BLaER1 treated with 17β-estradiol and CSF1 and Interleukin-3, amounts not matched to agents 10 nM and 100 nM (cell line): ENCODE measurements at regions not wholly inside any gene's neighbourhood (a gene's known extent, or its start where the extent isn't known, plus 50 kb on each side); places are given as distances from the start of the nearest gene placed in this dataset.

Experiments used
- H3K27ac ChIP-seq, 11 experiments: shearing (Covaris generic); formaldehyde crosslinking; 2 replicates each; pipeline ENCODE4 v1.8.1; 2022
- H3K27me3 ChIP-seq, 11 experiments: shearing (Covaris generic); formaldehyde crosslinking; 2 replicates each; pipeline ENCODE4 v1.8.1; 2022
- H3K36me3 ChIP-seq, 11 experiments: shearing (Covaris generic); formaldehyde crosslinking; 2 replicates each; pipeline ENCODE4 v1.8.1; 2022
- H3K4me1 ChIP-seq, 10 experiments: shearing (Covaris generic); formaldehyde crosslinking; 2 replicates each; pipeline ENCODE4 v1.8.1; 2022
- H3K4me2 ChIP-seq, 11 experiments: shearing (Covaris generic); formaldehyde crosslinking; 2 replicates each; pipeline ENCODE4 v1.8.1; 2022
- H3K4me3 ChIP-seq, 10 experiments: shearing (Covaris generic); formaldehyde crosslinking; 2 replicates each; pipeline ENCODE4 v1.8.1; 2022
- H3K9ac ChIP-seq, 11 experiments: shearing (Covaris generic); formaldehyde crosslinking; 2 replicates each; pipeline ENCODE4 v1.8.1; 2022
- H3K9me3 ChIP-seq, 11 experiments: shearing (Covaris generic); formaldehyde crosslinking; replicated peaks in 1 of 11; 2 replicates each; pipeline ENCODE4 v1.8.1; 2022
- H4K20me1 ChIP-seq, 11 experiments: shearing (Covaris generic); formaldehyde crosslinking; 2 replicates each; pipeline ENCODE4 v1.8.1; 2022
- Cebpa-rat ChIP-seq, 11 experiments: shearing (Covaris generic); IDR thresholded peaks; 2 replicates each; pipeline ENCODE4 v1.8.1; 2022

GRCh38 chr6:22053391-22053997 is 243.3 kb downstream of the PRL start:
- peaks cover 4 to 84% (median 62%) of the 10 kb centered on the region in 11 experiments; a peak in 18 of 22 replicates for H3K36me3 ChIP-seq
- peak overlapping the region in 2 of 11 experiments; percentile 2 to 22; a peak in 2 of 22 replicates for H3K4me2 ChIP-seq

GRCh38 chr6:22056398-22056797 is 240.4 kb downstream of the PRL start:
- no peaks in the 10 kb centered on the region for H3K27me3 ChIP-seq
- H3K9me3 ChIP-seq: peaks cover 15 to 46% (median 30%) of the 10 kb centered on the region in 11 experiments
- no peaks in the 10 kb centered on the region for H4K20me1 ChIP-seq
- peaks cover 4 to 83% (median 45%) of the 10 kb centered on the region in 11 experiments; a peak in 18 of 22 replicates for H3K36me3 ChIP-seq
- no peak overlapping the region for H3K4me2 ChIP-seq
- 0 out of 22 replicates have a peak overlapping the region, but pooled peaks of 1 of the 11 experiments have one; percentile 15 for H3K27ac ChIP-seq
- no peak for TF ChIP-seq Cebpa-rat (IDR thresholded peaks at IDR 0.05)
- H3K4me1 ChIP-seq: peaks cover 10 to 34% (median 30%) of the 10 kb centered on the region in 10 experiments; a peak in 19 of 20 replicates
- H3K9ac ChIP-seq: no peak overlapping the region
- H3K4me3 ChIP-seq: no peak overlapping the region

More at GRCh38 chr6:22053391-22053997, 243.3 kb downstream of the PRL start:
- peaks cover 15 to 55% (median 35%) of the 10 kb centered on the region in 11 experiments for H3K9me3 ChIP-seq
- no peak for TF ChIP-seq Cebpa-rat (IDR thresholded peaks at IDR 0.05)
- peaks cover 0 to 5% (median 2%) of the 10 kb centered on the region in 10 experiments; a peak in 12 of 20 replicates for H3K4me1 ChIP-seq
- H3K9ac ChIP-seq: no peak overlapping the region
- no peak overlapping the region for H3K4me3 ChIP-seq
- H3K27ac ChIP-seq: peak overlapping the region in 2 of 11 experiments; percentile 8 to 32; a peak in 1 of 22 replicates
- no peaks in the 10 kb centered on the region for H4K20me1 ChIP-seq
- H3K27me3 ChIP-seq: no peaks in the 10 kb centered on the region

- Histone ChIP-seq H3K27me3 (no peaks in the 10 kb centered on the region), H3K27ac (peak overlapping the region in 6 of 11 experiments; percentile 93 to 99 (median 98); a peak in 9 of 22 replicates), H3K4me1 (peaks cover 18 to 48% (median 45%) of the 10 kb centered on the region in 10 experiments), H4K20me1 (no peaks in the 10 kb centered on the region), H3K9me3 (peaks cover 15 to 40% (median 27%) of the 10 kb centered on the region in 11 experiments), H3K36me3 (peaks cover 4 to 68% (median 35%) of the 10 kb centered on the region in 11 experiments; a peak in 18 of 22 replicates), H3K4me2 (peak overlapping the region in 2 of 11 experiments; percentile 25 to 86; a peak in 1 of 22 replicates), H3K9ac (no peak overlapping the region), H3K4me3 (no peak overlapping the region)
- no peak for TF ChIP-seq Cebpa-rat (IDR thresholded peaks at IDR 0.05)
These were observed 238.9 kb downstream of the PRL start for GRCh38 chr6:22057962-22058361.

- peaks cover 30 to 60% (median 56%) of the 10 kb centered on the region in 10 experiments for H3K4me1 ChIP-seq
These were observed 237.7 kb downstream of the PRL start for GRCh38 chr6:22059126-22059525.

GRCh38 chr6:22059946-22060345 is 236.9 kb downstream of the PRL start:
- TF ChIP-seq Cebpa-rat (IDR thresholded peaks at IDR 0.05): no peak
- Histone ChIP-seq H4K20me1 (no peaks in the 10 kb centered on the region), H3K27ac (peak overlapping the region in 8 of 11 experiments; percentile 92 to 99 (median 97); a peak in 15 of 22 replicates), H3K4me1 (peaks cover 30 to 67% (median 61%) of the 10 kb centered on the region in 10 experiments), H3K4me3 (no peak overlapping the region), H3K9me3 (peaks cover 15 to 31% (median 22%) of the 10 kb centered on the region in 11 experiments), H3K4me2 (peak overlapping the region in 7 of 11 experiments; percentile 13 to 91 (median 69); a peak in 9 of 22 replicates), H3K27me3 (no peaks in the 10 kb centered on the region), H3K36me3 (peaks cover 4 to 56% (median 27%) of the 10 kb centered on the region in 11 experiments; a peak in 18 of 22 replicates), H3K9ac (no peak overlapping the region)

More at GRCh38 chr6:22059126-22059525, 237.7 kb downstream of the PRL start:
- Histone ChIP-seq H4K20me1 (no peaks in the 10 kb centered on the region), H3K9me3 (peaks cover 15 to 39% (median 25%) of the 10 kb centered on the region in 11 experiments), H3K27ac (peak overlapping the region in 9 of 11 experiments; percentile 0 to 99 (median 97); a peak in 16 of 22 replicates), H3K36me3 (peaks cover 4 to 62% (median 35%) of the 10 kb centered on the region in 11 experiments; a peak in 18 of 22 replicates), H3K27me3 (no peaks in the 10 kb centered on the region), H3K4me3 (no peak overlapping the region), H3K4me2 (peak overlapping the region; percentile 3 to 86 (median 16); a peak in 14 of 22 replicates), H3K9ac (peak overlapping the region in 4 of 11 experiments; percentile 3 to 36 (median 4); a peak in 3 of 22 replicates)
- no peak for TF ChIP-seq Cebpa-rat (IDR thresholded peaks at IDR 0.05)

- Histone ChIP-seq H3K4me2 (peak overlapping the region; percentile 63 to 93 (median 79)), H3K9me3 (peaks cover 0 to 5% (median 0%) of the 10 kb centered on the region in 11 experiments; a peak in 1 of 22 replicates), H3K27me3 (no peaks in the 10 kb centered on the region), H4K20me1 (no peaks in the 10 kb centered on the region), H3K9ac (peak overlapping the region; percentile 58 to 90 (median 83); a peak in 21 of 22 replicates), H3K4me3 (peak overlapping the region in 9 of 10 experiments; percentile 8 to 62 (median 36); a peak in 15 of 20 replicates), H3K36me3 (peaks cover 0 to 40% (median 2%) of the 10 kb centered on the region in 11 experiments; a peak in 9 of 22 replicates), H3K4me1 (peaks cover 45 to 89% (median 70%) of the 10 kb centered on the region in 10 experiments), H3K27ac (peak overlapping the region; percentile 18 to 99 (median 96); a peak in 21 of 22 replicates)
- peak in 9 of 11 experiments; percentile 54 to 99 (median 87); a peak in 16 of 22 replicates for TF ChIP-seq Cebpa-rat (IDR thresholded peaks at IDR 0.05)
These were observed 233.9 kb downstream of the PRL start for GRCh38 chr6:22062807-22063408.

- peak overlapping the region in 7 of 11 experiments; percentile 69 to 91 (median 79); a peak in 7 of 22 replicates for H3K4me2 ChIP-seq
- no peak for TF ChIP-seq Cebpa-rat (IDR thresholded peaks at IDR 0.05)
- no peak overlapping the region for H3K4me3 ChIP-seq
- H3K4me1 ChIP-seq: peaks cover 40 to 76% (median 62%) of the 10 kb centered on the region in 10 experiments
- H3K27ac ChIP-seq: peak overlapping the region in 9 of 11 experiments; percentile 76 to 99 (median 97); a peak in 17 of 22 replicates
- peak overlapping the region in 2 of 11 experiments; percentile 83 to 86; a peak in 3 of 22 replicates for H3K9ac ChIP-seq
- H3K9me3 ChIP-seq: no peaks in the 10 kb centered on the region
- no peaks in the 10 kb centered on the region for H4K20me1 ChIP-seq
- no peaks in the 10 kb centered on the region for H3K27me3 ChIP-seq
- H3K36me3 ChIP-seq: peaks cover 0 to 39% (median 0%) of the 10 kb centered on the region in 11 experiments; a peak in 7 of 22 replicates
These were observed 232.3 kb downstream of the PRL start for GRCh38 chr6:22064558-22064957.

GRCh38 chr6:22067122-22067521 is 229.7 kb downstream of the PRL start:
- peak overlapping the region in 9 of 11 experiments; percentile 20 to 99 (median 59); a peak in 16 of 22 replicates for H3K27ac ChIP-seq
- peaks cover 0 to 53% (median 0%) of the 10 kb centered on the region in 11 experiments; a peak in 8 of 22 replicates for H3K36me3 ChIP-seq
- no peak overlapping the region; a peak in 1 of 22 replicates for H3K9ac ChIP-seq

More at GRCh38 chr6:22067122-22067521, 229.7 kb downstream of the PRL start:
- Histone ChIP-seq H4K20me1 (no peaks in the 10 kb centered on the region), H3K4me3 (no peak overlapping the region), H3K4me1 (peaks cover 26 to 70% (median 60%) of the 10 kb centered on the region in 10 experiments), H3K9me3 (no peaks in the 10 kb centered on the region), H3K27me3 (no peaks in the 10 kb centered on the region), H3K4me2 (peak overlapping the region in 8 of 11 experiments; percentile 2 to 53 (median 24); a peak in 10 of 22 replicates)
- TF ChIP-seq Cebpa-rat (IDR thresholded peaks at IDR 0.05): no peak
